ENCODE measurements at regions not wholly inside any gene's neighbourhood (a gene's known extent, or its start where the extent isn't known, plus 50 kb on each side); places are given as distances from the start of the nearest gene placed in this dataset.
"Not testable (repeated sequence)": the region's sequence is repeated elsewhere in the genome, so short reads cannot be mapped to it uniquely, and the experiment has no call there.

DNA sequence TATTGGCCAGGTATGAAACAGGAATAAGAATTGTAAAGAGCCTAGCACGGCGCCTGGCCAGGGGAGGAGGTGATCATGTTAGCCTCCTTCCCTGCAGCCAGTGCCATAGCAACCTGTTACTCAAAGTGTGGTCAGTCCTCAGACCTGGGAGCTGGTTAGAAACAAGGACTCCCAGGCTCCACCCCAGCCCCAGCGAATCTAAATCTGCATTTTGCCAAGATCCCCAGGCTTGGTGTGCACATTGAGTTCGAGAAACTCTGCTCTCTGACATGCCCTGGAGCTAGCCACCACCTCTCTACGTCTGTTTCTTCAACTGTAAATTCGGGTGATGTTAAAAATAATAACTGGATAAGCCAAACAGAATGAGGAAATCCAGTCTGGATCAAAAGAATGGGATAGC is 56.1 kb upstream of the ALX4 start:
- no peak overlapping the region for H3K4me3 ChIP-seq (ENCODE audit: low read length)
- H3K4me2 ChIP-seq (ENCODE audit: low read length): no peak overlapping the region
- H3K27ac ChIP-seq (ENCODE audit: low read length): no peak overlapping the region
- H3K9ac ChIP-seq (ENCODE audit: low read length): no peak overlapping the region
- H3K9me3 ChIP-seq (ENCODE audit: insufficient read depth, low read length): no peaks in the 10 kb centered on the region
- 0 out of 2 replicates have a peak, but pooled peaks cover under 1% of the 10 kb centered on the region for H3K27me3 ChIP-seq (ENCODE audit: low read depth, low read length)
- no peak overlapping the region for H2AFZ ChIP-seq (ENCODE audit: low read depth, low read length)
- H3K36me3 ChIP-seq (replicated peaks; ENCODE audit: low read depth, low read length): no peaks in the 10 kb centered on the region
- no peaks in the 10 kb centered on the region for H4K20me1 ChIP-seq (ENCODE audit: insufficient read depth, low read length)
- H3K79me2 ChIP-seq (ENCODE audit: low read length): no peaks in the 10 kb centered on the region
- H3K4me1 ChIP-seq (ENCODE audit: low read length): no peaks in the 10 kb centered on the region
- TF ChIP-seq, protein P1, sequence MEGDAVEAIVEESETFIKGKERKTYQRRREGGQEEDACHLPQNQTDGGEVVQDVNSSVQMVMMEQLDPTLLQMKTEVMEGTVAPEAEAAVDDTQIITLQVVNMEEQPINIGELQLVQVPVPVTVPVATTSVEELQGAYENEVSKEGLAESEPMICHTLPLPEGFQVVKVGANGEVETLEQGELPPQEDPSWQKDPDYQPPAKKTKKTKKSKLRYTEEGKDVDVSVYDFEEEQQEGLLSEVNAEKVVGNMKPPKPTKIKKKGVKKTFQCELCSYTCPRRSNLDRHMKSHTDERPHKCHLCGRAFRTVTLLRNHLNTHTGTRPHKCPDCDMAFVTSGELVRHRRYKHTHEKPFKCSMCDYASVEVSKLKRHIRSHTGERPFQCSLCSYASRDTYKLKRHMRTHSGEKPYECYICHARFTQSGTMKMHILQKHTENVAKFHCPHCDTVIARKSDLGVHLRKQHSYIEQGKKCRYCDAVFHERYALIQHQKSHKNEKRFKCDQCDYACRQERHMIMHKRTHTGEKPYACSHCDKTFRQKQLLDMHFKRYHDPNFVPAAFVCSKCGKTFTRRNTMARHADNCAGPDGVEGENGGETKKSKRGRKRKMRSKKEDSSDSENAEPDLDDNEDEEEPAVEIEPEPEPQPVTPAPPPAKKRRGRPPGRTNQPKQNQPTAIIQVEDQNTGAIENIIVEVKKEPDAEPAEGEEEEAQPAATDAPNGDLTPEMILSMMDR (IDR thresholded peaks at IDR 0.05; ENCODE audit: low read depth, low read length): no peak

DNA sequence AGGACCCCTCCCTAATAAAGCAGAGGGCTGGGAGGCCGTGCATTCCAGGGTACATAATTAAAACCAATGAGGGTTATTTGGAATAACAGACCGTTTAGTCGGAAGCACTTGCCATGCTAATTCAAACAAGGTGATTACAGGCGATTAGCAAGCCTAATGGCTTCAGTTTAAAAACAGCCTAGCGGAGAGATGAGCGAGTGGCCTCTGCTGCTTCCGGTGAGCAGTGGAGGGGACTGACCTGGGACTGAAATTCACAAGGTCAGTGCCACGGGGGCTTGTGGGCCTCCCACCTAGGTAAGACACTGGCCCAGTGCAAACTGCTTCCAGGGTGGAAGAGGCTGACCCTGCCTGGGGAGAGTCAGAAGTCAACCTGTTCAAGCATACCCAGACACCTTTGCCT is 56.8 kb upstream of the ALX4 start:
- Histone ChIP-seq H3K79me2 (ENCODE audit: low read length) (no peaks in the 10 kb centered on the region), H3K36me3 (replicated peaks; ENCODE audit: low read depth, low read length) (no peaks in the 10 kb centered on the region), H4K20me1 (ENCODE audit: insufficient read depth, low read length) (no peaks in the 10 kb centered on the region), H3K4me1 (ENCODE audit: low read length) (no peaks in the 10 kb centered on the region), H3K27ac (ENCODE audit: low read length) (no peak overlapping the region), H3K4me2 (ENCODE audit: low read length) (no peak overlapping the region), H3K4me3 (ENCODE audit: low read length) (no peak overlapping the region), H3K27me3 (ENCODE audit: low read depth, low read length) (no peaks in the 10 kb centered on the region), H3K9me3 (ENCODE audit: insufficient read depth, low read length) (no peaks in the 10 kb centered on the region), H2AFZ (ENCODE audit: low read depth, low read length) (no peak overlapping the region), H3K9ac (ENCODE audit: low read length) (no peak overlapping the region)
- TF ChIP-seq, protein P1 (IDR thresholded peaks at IDR 0.05; ENCODE audit: low read depth, low read length): no peak
- no peak for TF ChIP-seq EZH2phosphoT487 (IDR thresholded peaks at IDR 0.05; ENCODE audit: low read depth)

DNA sequence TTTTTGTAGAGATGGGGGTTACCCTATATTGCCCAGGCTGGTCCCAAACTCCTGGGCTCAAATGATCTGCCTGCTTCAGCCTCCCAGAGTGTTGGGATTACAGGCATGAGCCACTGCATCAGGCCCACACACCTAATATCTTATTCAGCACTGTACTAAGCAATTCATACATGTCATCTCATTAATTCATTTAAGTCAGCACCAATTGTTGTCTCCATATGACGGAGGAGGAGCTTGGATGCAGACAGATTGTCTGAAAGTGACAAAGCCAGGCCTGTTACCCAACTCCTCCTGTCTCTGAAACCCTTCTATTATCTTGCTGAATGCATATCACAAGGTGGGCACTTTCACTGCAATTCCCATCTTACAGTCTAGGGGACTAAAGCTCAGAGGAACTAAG is 57.5 kb upstream of the ALX4 start:
- Histone ChIP-seq H3K27ac (ENCODE audit: low read length) (no peak overlapping the region), H3K79me2 (ENCODE audit: low read length) (no peaks in the 10 kb centered on the region), H4K20me1 (ENCODE audit: insufficient read depth, low read length) (no peaks in the 10 kb centered on the region), H3K9ac (ENCODE audit: low read length) (no peak overlapping the region), H3K9me3 (ENCODE audit: insufficient read depth, low read length) (no peaks in the 10 kb centered on the region), H2AFZ (ENCODE audit: low read depth, low read length) (no peak overlapping the region), H3K27me3 (ENCODE audit: low read depth, low read length) (no peaks in the 10 kb centered on the region), H3K4me3 (ENCODE audit: low read length) (no peak overlapping the region), H3K4me2 (ENCODE audit: low read length) (no peak overlapping the region), H3K4me1 (ENCODE audit: low read length) (no peaks in the 10 kb centered on the region), H3K36me3 (replicated peaks; ENCODE audit: low read depth, low read length) (no peaks in the 10 kb centered on the region)
- TF ChIP-seq, protein P1 (IDR thresholded peaks at IDR 0.05; ENCODE audit: low read depth, low read length): no peak
- no peak for TF ChIP-seq EZH2phosphoT487 (IDR thresholded peaks at IDR 0.05; ENCODE audit: low read depth)

DNA sequence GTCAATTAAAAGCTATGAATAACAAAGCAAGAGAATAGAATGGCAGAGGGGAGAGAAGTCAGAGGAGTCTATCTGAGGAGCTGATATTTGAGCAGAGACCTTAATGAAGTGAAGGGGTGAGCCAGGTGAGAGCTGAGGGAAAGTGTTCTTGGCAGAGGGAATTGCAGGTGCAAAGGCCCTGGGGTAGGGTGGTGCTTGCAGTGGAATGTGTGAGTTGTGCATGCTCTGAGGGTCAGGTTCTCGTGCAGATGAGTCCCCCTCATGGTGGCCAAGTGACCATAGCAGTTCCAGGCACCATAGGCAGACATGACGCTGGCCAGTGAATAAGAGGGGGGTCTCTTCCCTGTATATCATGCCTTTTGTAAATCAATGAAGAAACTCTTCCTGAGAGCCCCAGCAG is 58.9 kb upstream of the ALX4 start:
- TF ChIP-seq EZH2phosphoT487 (IDR thresholded peaks at IDR 0.05; ENCODE audit: low read depth): no peak
- TF ChIP-seq, protein P1 (IDR thresholded peaks at IDR 0.05; ENCODE audit: low read depth, low read length): no peak
- H3K27ac ChIP-seq (ENCODE audit: low read length): no peak overlapping the region
- H4K20me1 ChIP-seq (ENCODE audit: insufficient read depth, low read length): no peaks in the 10 kb centered on the region
- no peak overlapping the region for H3K9ac ChIP-seq (ENCODE audit: low read length)
- no peak overlapping the region for H3K4me3 ChIP-seq (ENCODE audit: low read length)
- H3K27me3 ChIP-seq (ENCODE audit: low read depth, low read length): no peaks in the 10 kb centered on the region
- no peaks in the 10 kb centered on the region for H3K9me3 ChIP-seq (ENCODE audit: insufficient read depth, low read length)
- H3K36me3 ChIP-seq (replicated peaks; ENCODE audit: low read depth, low read length): no peaks in the 10 kb centered on the region
- no peaks in the 10 kb centered on the region for H3K79me2 ChIP-seq (ENCODE audit: low read length)
- H3K4me1 ChIP-seq (ENCODE audit: low read length): no peaks in the 10 kb centered on the region
- H3K4me2 ChIP-seq (ENCODE audit: low read length): no peak overlapping the region
- no peak overlapping the region for H2AFZ ChIP-seq (ENCODE audit: low read depth, low read length)

DNA sequence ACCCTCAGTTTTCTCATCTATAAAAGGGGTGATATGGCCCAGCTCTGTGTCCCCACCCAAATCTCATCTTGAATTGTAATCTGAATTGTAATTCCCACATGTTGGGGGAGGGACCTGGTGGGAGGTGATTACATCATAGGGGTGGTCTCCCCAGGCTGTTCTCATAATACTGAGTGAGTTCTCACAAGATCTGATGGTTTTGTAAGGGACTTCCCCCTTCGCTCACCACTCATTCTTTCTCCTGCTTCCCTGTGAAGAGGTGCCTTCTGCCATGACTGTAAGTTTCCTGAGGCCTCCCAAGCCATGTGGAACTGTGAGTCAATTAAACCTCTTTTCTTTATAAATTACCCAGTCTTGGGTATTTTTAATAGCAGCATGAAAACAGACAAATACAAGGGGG is 61.1 kb upstream of the ALX4 start:
- not testable (repeated sequence) for H3K4me2 ChIP-seq (ENCODE audit: low read length); H3K79me2 ChIP-seq (ENCODE audit: low read length); H3K36me3 ChIP-seq (replicated peaks; ENCODE audit: low read depth, low read length); H3K4me3 ChIP-seq (ENCODE audit: low read length); H2AFZ ChIP-seq (ENCODE audit: low read depth, low read length); H3K9ac ChIP-seq (ENCODE audit: low read length); H3K9me3 ChIP-seq (ENCODE audit: insufficient read depth, low read length); H3K27ac ChIP-seq (ENCODE audit: low read length); H3K4me1 ChIP-seq (ENCODE audit: low read length); H4K20me1 ChIP-seq (ENCODE audit: insufficient read depth, low read length); H3K27me3 ChIP-seq (ENCODE audit: low read depth, low read length)

Data from OCI-LY3 (cell line).